Glutamatergic neuron (in vitro differentiated cells): ENCODE measurements at regions not wholly inside any gene's neighbourhood (a gene's known extent, or its start where the extent isn't known, plus 50 kb on each side); places are given as distances from the start of the nearest gene placed in this dataset.
"Not testable (repeated sequence)": the region's sequence is repeated elsewhere in the genome, so short reads cannot be mapped to it uniquely, and the experiment has no call there.

Source experiments
- DNase-seq: peaks from one replicate; pipeline ENCODE4 v3.0.0; 2022
- H3K27ac Mint-ChIP-seq: one replicate; pipeline ENCODE4 v1.8.0; 2020; ENCODE audit warnings: mild to moderate bottlenecking, mixed read lengths, inconsistent platforms; ENCODE audit not compliant: unreplicated experiment
- H3K27me3 Mint-ChIP-seq: one replicate; pipeline ENCODE4 v1.8.0; 2020; ENCODE audit warnings: mild to moderate bottlenecking, moderate library complexity, mixed read lengths, inconsistent platforms; ENCODE audit not compliant: unreplicated experiment
- H3K36me3 Mint-ChIP-seq: one replicate; pipeline ENCODE4 v1.8.0; 2020; ENCODE audit warnings: mild to moderate bottlenecking, mixed read lengths, inconsistent platforms; ENCODE audit not compliant: unreplicated experiment
- H3K4me1 Mint-ChIP-seq: one replicate; pipeline ENCODE4 v1.8.0; 2020; ENCODE audit warnings: mild to moderate bottlenecking, low read depth, mixed read lengths, inconsistent platforms; ENCODE audit not compliant: unreplicated experiment
- H3K4me3 Mint-ChIP-seq: one replicate; pipeline ENCODE4 v1.8.0; 2020; ENCODE audit warnings: mild to moderate bottlenecking, mixed read lengths, inconsistent platforms; ENCODE audit not compliant: unreplicated experiment
- H3K9me3 Mint-ChIP-seq: one replicate; pipeline ENCODE4 v1.8.0; 2020; ENCODE audit warnings: mild to moderate bottlenecking, moderate library complexity, mixed read lengths, inconsistent platforms; ENCODE audit not compliant: unreplicated experiment
- TF ChIP-seq, protein P1 (sequence below): fragments of 200-600 bp; sonication (generic); IDR thresholded peaks from one replicate; pipeline ENCODE4 v1.5.0; 2021; ENCODE audit not compliant: partially characterized antibody, unreplicated experiment

DNA sequence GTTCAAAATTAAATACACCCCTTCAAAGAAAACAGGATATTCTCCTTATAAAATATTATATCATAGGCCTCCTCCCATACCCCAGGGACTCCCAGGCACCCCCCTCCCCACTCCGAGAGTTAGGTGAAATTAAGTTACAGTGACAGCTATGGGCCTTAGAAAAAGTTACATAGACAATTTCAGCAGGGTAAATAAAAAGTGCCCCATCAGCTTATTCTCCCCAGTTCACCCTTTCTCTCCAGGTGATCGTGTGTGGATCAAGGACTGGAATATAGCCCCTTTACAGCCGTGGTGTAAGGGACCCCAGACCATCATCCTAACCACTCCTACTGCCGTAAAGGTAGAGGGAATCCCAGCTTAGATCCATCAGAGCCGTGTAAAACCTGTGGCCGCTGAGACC, 147.6 kb upstream of the FGF16 start:
- H3K36me3 Mint-ChIP-seq: no peaks in the 10 kb centered on the region
- H3K4me1 Mint-ChIP-seq: no peaks in the 10 kb centered on the region
- no peak overlapping the region for H3K4me3 Mint-ChIP-seq
- no peak for DNase-seq
- no peaks in the 10 kb centered on the region for H3K27me3 Mint-ChIP-seq
- TF ChIP-seq, protein P1, sequence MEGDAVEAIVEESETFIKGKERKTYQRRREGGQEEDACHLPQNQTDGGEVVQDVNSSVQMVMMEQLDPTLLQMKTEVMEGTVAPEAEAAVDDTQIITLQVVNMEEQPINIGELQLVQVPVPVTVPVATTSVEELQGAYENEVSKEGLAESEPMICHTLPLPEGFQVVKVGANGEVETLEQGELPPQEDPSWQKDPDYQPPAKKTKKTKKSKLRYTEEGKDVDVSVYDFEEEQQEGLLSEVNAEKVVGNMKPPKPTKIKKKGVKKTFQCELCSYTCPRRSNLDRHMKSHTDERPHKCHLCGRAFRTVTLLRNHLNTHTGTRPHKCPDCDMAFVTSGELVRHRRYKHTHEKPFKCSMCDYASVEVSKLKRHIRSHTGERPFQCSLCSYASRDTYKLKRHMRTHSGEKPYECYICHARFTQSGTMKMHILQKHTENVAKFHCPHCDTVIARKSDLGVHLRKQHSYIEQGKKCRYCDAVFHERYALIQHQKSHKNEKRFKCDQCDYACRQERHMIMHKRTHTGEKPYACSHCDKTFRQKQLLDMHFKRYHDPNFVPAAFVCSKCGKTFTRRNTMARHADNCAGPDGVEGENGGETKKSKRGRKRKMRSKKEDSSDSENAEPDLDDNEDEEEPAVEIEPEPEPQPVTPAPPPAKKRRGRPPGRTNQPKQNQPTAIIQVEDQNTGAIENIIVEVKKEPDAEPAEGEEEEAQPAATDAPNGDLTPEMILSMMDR: no peak
- no peak overlapping the region for H3K27ac Mint-ChIP-seq
- no peaks in the 10 kb centered on the region for H3K9me3 Mint-ChIP-seq

DNA sequence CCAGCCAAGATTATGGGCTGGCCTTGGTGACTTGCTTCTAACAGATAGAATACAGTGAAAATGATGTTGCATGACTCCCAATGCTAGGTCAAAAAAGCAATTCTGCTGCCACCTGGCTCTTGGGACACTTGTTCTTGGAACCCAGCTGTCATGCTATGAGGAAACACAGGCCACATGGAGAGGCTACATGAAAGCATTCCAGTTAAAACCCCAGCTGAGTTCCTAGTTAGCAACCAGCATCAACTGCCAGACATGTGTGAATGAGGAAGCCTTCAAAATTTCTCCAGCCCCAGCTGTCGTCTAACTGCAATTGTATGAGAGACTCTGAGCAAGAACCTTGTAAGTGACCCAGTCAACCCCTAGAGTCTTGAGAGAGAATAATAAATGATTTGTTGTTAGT, 105.2 kb upstream of the FGF16 start:
- TF ChIP-seq, protein P1: no peak
- Mint-ChIP-seq H3K36me3 (no peaks in the 10 kb centered on the region), H3K9me3 (peaks cover 4% of the 10 kb centered on the region), H3K27ac (no peak overlapping the region), H3K4me3 (no peak overlapping the region), H3K27me3 (no peaks in the 10 kb centered on the region), H3K4me1 (peaks cover 2% of the 10 kb centered on the region)
- peak; percentile 20 for DNase-seq

DNA sequence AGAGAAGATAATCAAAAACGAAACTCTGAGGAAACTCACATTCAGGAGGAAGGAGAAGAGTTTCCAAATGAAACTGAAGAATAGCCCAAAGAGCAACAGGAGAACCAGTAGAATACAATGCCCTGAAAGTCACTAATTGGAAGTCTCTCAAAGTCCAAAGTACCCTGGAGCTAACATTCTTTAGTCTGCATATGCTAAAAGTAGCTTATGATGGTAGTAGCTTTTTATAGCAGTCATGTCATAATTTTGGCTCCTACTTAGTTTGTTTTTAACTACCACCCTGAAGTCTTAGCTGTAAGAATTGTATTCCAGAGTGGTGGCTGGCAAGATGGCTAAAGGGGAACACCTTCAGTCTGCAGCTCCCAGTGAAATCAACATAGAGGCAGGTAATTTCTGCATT, 100.3 kb upstream of the FGF16 start:
- no peak overlapping the region for H3K4me3 Mint-ChIP-seq
- no peak overlapping the region for H3K27ac Mint-ChIP-seq
- TF ChIP-seq, protein P1: no peak
- H3K27me3 Mint-ChIP-seq: no peaks in the 10 kb centered on the region
- peaks cover 2% of the 10 kb centered on the region for H3K4me1 Mint-ChIP-seq
- DNase-seq: no peak
- H3K36me3 Mint-ChIP-seq: peaks cover 5% of the 10 kb centered on the region
- H3K9me3 Mint-ChIP-seq: peaks cover 2% of the 10 kb centered on the region

DNA sequence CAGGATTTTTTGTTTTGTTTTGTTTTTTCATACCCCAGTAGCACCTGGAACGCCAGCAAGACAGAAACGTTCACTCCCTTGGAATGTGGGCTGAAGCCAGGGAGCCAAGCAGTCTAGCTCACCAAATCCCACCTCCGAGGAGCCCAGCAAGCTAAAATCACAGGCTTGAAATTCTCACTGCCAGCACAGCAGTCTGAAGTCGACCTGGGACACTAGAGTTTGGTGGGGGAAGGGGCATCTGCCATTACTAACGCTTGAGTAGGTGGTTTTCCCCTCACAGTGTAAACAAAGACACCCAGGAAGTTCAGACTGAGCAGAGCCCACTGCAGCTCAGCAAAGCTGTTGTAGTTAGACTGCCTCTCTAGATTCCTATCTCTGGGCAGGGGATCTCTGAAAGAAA, 99.6 kb upstream of the FGF16 start:
- Mint-ChIP-seq H3K27ac (no peak overlapping the region), H3K4me3 (no peak overlapping the region), H3K9me3 (peaks cover 2% of the 10 kb centered on the region), H3K4me1 (no peaks in the 10 kb centered on the region), H3K27me3 (no peaks in the 10 kb centered on the region), H3K36me3 (peaks cover 5% of the 10 kb centered on the region)
- TF ChIP-seq, protein P1: no peak
- no peak for DNase-seq

DNA sequence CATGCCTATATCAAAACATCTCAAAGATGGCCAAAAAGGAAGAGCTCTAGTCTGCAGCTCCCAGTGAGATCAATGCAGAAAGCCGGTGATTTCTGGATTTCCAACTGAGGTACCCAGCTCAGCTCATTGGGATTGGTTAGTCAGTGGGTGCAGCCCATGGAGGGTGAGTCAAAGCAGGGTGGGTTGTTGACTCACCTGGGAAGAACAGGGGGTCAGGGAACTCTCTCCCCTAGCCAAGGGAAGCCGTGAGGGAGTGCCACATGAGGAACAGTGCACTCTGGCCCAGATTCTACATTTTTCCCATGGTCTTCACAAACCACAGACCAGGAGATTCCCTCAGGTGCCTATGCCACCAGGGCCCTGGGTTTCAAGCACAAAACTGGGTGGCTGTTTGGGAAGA, 57.3 kb upstream of the FGF16 start:
- TF ChIP-seq, protein P1: no peak
- H3K27me3 Mint-ChIP-seq: no peaks in the 10 kb centered on the region
- H3K36me3 Mint-ChIP-seq: no peaks in the 10 kb centered on the region
- H3K4me1 Mint-ChIP-seq: no peaks in the 10 kb centered on the region
- no peak overlapping the region for H3K4me3 Mint-ChIP-seq
- DNase-seq: no peak
- no peak overlapping the region for H3K27ac Mint-ChIP-seq
- peaks cover 4% of the 10 kb centered on the region for H3K9me3 Mint-ChIP-seq

- not testable (repeated sequence) for H3K27ac Mint-ChIP-seq, DNase-seq, H3K27me3 Mint-ChIP-seq, H3K36me3 Mint-ChIP-seq, H3K4me1 Mint-ChIP-seq, H3K9me3 Mint-ChIP-seq, H3K4me3 Mint-ChIP-seq
Measured at GRCh38 chrX:77390365-77390764, 56.8 kb upstream of the FGF16 start.
